ENCODE measurements at regions not wholly inside any gene's neighbourhood (a gene's known extent, or its start where the extent isn't known, plus 50 kb on each side); places are given as distances from the start of the nearest gene placed in this dataset.

DNA sequence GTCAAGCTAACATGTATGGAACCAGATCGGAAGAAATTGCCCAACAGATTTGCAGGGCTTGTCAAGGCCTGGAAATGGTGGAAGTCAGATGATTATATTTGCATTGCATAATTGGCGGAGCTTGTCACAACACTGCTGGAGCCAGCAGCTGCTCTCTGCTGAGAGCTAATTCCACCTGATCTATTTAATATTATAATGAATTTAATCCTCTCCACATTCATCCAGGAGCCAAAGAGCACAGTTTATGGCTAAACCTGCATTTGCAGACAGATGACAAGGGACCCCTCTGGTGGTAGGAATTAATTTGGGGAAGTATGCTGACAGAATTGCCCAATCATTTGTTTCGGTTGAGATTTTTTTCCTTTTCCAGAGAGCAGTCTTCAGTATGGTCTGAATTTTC, 730.2 kb downstream of the TUSC7 start:
- H3K9me3 ChIP-seq = no peaks in the 10 kb centered on the region
- H3K4me1 ChIP-seq = no peaks in the 10 kb centered on the region
- H3K27ac ChIP-seq = no peak overlapping the region
- DNase-seq (no peak), ATAC-seq (peak; percentile 38 to 65 (median 56))
- H3K4me3 ChIP-seq = no peak overlapping the region
- TF ChIP-seq, protein P1, sequence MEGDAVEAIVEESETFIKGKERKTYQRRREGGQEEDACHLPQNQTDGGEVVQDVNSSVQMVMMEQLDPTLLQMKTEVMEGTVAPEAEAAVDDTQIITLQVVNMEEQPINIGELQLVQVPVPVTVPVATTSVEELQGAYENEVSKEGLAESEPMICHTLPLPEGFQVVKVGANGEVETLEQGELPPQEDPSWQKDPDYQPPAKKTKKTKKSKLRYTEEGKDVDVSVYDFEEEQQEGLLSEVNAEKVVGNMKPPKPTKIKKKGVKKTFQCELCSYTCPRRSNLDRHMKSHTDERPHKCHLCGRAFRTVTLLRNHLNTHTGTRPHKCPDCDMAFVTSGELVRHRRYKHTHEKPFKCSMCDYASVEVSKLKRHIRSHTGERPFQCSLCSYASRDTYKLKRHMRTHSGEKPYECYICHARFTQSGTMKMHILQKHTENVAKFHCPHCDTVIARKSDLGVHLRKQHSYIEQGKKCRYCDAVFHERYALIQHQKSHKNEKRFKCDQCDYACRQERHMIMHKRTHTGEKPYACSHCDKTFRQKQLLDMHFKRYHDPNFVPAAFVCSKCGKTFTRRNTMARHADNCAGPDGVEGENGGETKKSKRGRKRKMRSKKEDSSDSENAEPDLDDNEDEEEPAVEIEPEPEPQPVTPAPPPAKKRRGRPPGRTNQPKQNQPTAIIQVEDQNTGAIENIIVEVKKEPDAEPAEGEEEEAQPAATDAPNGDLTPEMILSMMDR (IDR thresholded peaks at IDR 0.05) = peak in 3 of 4 donors; percentile 30 to 44 (median 38)
- TF ChIP-seq POLR2A (IDR thresholded peaks at IDR 0.05) = no peak
- H3K36me3 ChIP-seq = no peaks in the 10 kb centered on the region
- WGBS (ENCODE audit: insufficient coverage, low coverage, low lambda C conversion rate, missing lambda C conversion rate) = 41% methylated on average over 3 of the region's 3 CpGs
- intact Hi-C loops (cut with DNase I) = no loop called here
- H3K27me3 ChIP-seq = no peaks in the 10 kb centered on the region

DNA sequence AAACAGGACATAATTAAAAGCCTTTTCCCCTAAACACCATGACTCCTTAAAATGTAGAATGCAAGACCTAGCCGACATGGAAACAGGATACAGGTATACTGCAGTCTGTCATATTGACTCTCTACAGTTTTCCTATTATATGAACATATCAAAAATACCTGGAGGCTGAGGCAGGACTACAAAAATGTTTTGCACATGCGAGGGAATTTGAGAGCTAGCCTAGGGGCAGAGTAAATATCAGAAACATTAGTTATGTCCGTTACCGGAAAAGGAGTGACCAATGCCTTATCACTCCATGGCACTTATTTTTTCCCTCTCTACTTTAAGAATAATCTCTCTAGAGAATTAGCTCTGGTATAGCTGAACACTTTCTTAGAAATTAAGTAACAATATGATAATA, 732.3 kb downstream of the TUSC7 start:
- intact Hi-C loops (cut with DNase I) = no loop called here
- TF ChIP-seq POLR2A (IDR thresholded peaks at IDR 0.05) = no peak
- TF ChIP-seq, protein P1 (IDR thresholded peaks at IDR 0.05) = no peak
- no peaks in the 10 kb centered on the region for H3K9me3 ChIP-seq
- no peaks in the 10 kb centered on the region for H3K27me3 ChIP-seq
- no peak overlapping the region for H3K27ac ChIP-seq
- DNase-seq = no peak
- H3K4me1 ChIP-seq = no peaks in the 10 kb centered on the region
- H3K36me3 ChIP-seq = no peaks in the 10 kb centered on the region
- no peak overlapping the region for H3K4me3 ChIP-seq
- ATAC-seq = no peak
- 70% methylated on average over 4 of the region's 4 CpGs for WGBS (ENCODE audit: insufficient coverage, low coverage, low lambda C conversion rate, missing lambda C conversion rate)

DNA sequence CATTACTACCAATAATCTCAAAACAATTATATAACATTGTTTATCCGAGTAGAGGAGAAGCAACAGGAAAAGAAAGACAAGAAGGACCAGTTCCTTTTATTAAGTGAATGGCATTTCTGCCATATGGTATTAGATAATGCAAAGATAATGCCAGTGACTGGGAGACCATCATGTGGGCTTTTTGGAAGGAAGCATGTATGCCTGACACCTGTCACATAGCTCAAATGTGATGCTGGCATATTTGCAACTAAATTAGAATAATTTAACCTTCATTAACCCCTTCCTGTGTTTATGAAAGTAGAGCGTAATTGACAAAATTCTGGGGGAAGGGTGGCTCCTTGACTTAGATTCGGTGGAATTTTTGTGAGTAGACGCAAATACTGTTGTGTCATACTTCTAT, 733.0 kb downstream of the TUSC7 start:
- intact Hi-C loops (cut with DNase I) = no loop called here
- Histone ChIP-seq H3K27ac (no peak overlapping the region), H3K9me3 (no peaks in the 10 kb centered on the region), H3K36me3 (no peaks in the 10 kb centered on the region), H3K4me3 (no peak overlapping the region), H3K27me3 (no peaks in the 10 kb centered on the region), H3K4me1 (no peaks in the 10 kb centered on the region)
- TF ChIP-seq, protein P1 (IDR thresholded peaks at IDR 0.05) = no peak
- no peak for TF ChIP-seq POLR2A (IDR thresholded peaks at IDR 0.05)
- ATAC-seq (no peak), DNase-seq (no peak)
- WGBS (ENCODE audit: insufficient coverage, low coverage, low lambda C conversion rate, missing lambda C conversion rate) = 49% methylated on average over 4 of the region's 4 CpGs

DNA sequence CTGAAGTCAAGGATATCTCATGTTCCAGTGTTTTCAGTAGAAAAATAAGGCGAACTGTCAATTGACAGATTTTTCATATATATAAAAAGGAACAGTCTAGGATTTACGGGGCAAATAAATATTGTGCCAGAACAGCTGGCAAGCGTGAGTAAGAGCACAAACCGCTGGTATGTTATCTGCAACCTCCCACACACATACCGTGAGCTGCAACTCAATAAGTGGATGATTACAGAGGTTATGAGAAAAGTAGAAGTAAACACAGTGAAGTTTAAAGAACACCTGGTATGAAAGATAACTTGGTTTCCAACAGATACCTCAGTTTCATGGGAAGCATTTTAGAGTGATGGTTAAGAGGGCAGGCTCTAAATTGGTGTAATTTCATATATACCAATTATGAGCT, 733.4 kb downstream of the TUSC7 start:
- H3K4me1 ChIP-seq = no peaks in the 10 kb centered on the region
- TF ChIP-seq POLR2A (IDR thresholded peaks at IDR 0.05) = no peak
- TF ChIP-seq, protein P1 (IDR thresholded peaks at IDR 0.05) = no peak
- WGBS (ENCODE audit: insufficient coverage, low coverage, low lambda C conversion rate, missing lambda C conversion rate) = 36% methylated on average over 5 of the region's 5 CpGs
- H3K27ac ChIP-seq = no peak overlapping the region
- H3K9me3 ChIP-seq = no peaks in the 10 kb centered on the region
- no peak for DNase-seq
- no peak overlapping the region for H3K4me3 ChIP-seq
- intact Hi-C loops (cut with DNase I) = no loop called here
- ATAC-seq = peak in 1 of 4 donors; percentile 42
- no peaks in the 10 kb centered on the region for H3K27me3 ChIP-seq
- H3K36me3 ChIP-seq = no peaks in the 10 kb centered on the region

DNA sequence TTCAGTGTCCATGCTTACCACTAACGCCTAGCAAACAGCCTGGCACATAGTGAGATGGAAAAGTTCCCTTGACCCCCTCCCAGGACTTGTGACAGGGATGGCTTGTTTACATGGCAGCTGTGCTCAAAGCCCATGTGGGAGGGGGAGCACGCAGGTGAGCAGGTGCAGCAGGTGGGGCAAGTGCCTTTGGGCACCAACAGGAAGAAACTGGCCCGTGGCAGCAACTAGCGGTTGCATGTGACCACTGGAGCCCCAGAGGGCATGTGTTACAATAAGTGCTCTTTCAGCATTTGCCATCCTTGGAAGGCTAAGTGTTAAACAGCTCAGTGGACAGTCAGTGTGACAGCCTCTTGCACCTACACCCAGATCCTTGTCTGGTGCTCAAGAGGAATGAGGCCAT, 734.6 kb downstream of the TUSC7 start:
- Histone ChIP-seq H3K9me3 (no peaks in the 10 kb centered on the region), H3K27ac (no peak overlapping the region), H3K27me3 (no peaks in the 10 kb centered on the region), H3K4me3 (no peak overlapping the region), H3K4me1 (no peaks in the 10 kb centered on the region), H3K36me3 (no peaks in the 10 kb centered on the region)
- TF ChIP-seq, protein P1 (IDR thresholded peaks at IDR 0.05) = no peak
- no peak for TF ChIP-seq POLR2A (IDR thresholded peaks at IDR 0.05)
- intact Hi-C loops (cut with DNase I) = no loop called here
- 67% methylated on average over 1 of the region's 4 CpGs for WGBS (ENCODE audit: insufficient coverage, low coverage, low lambda C conversion rate, missing lambda C conversion rate)
- DNase-seq (no peak), ATAC-seq (no peak)

All from right lobe of liver (tissue), 6 donors.